ENCODE measurements at regions not wholly inside any gene's neighbourhood (a gene's known extent, or its start where the extent isn't known, plus 50 kb on each side); places are given as distances from the start of the nearest gene placed in this dataset.

GRCh38 chr4:14771504-14772175 is 230.6 kb upstream of the CPEB2 start:
- H3K79me2 ChIP-seq (ENCODE audit: control insufficient read depth, insufficient read depth, low read length), result no peaks in the 10 kb centered on the region
- DNase-seq (ENCODE audit: low read depth, low spot score) (peak; percentile 59), FAIRE-seq (no peak)
- H3K9ac ChIP-seq (ENCODE audit: control insufficient read depth, extremely low read depth, insufficient read depth, low read length), result peak overlapping the region; percentile 46
- no peaks in the 10 kb centered on the region for H3K27me3 ChIP-seq (ENCODE audit: control insufficient read depth, extremely low read depth, insufficient read depth, low read length)
- H4K20me1 ChIP-seq (ENCODE audit: control insufficient read depth, extremely low read depth, insufficient read depth, low read length), result no peaks in the 10 kb centered on the region
- H2AFZ ChIP-seq (ENCODE audit: control insufficient read depth, low read length), result no peak overlapping the region
- H3K4me1 ChIP-seq (ENCODE audit: control insufficient read depth, extremely low read depth, insufficient read depth, low read length), result peaks cover 26% of the 10 kb centered on the region
- peak overlapping the region; percentile 86 for H3K27ac ChIP-seq (ENCODE audit: control insufficient read depth, insufficient read depth, low read length)
- no peaks in the 10 kb centered on the region for H3K36me3 ChIP-seq (ENCODE audit: control insufficient read depth in 2 of 2, extremely low read depth in 1 of 2, insufficient read depth in 2 of 2, low read length in 2 of 2)
- dilution Hi-C loops (cut with MboI; ENCODE audit: extremely low pct_ligation_motif_present, low sequenced_read_pairs), result no loop called here
- peak overlapping the region; percentile 49 for H3K4me2 ChIP-seq (ENCODE audit: control insufficient read depth, extremely low read depth, insufficient read depth, low read depth, low read length)
- no peak overlapping the region for H3K4me3 ChIP-seq (ENCODE audit: control insufficient read depth in 2 of 3, extremely low read depth in 1 of 3, insufficient read depth in 2 of 3, low read depth in 1 of 3, low read length in 3 of 3)
- no peaks in the 10 kb centered on the region for H3K9me3 ChIP-seq (ENCODE audit: control insufficient read depth, low read depth, low read length)
- TF ChIP-seq CTCF (optimal IDR thresholded peaks at IDR 0.05 in 1 of 3, IDR thresholded peaks at IDR 0.05 in 1 of 3, conservative IDR thresholded peaks at IDR 0.05 in 1 of 3; ENCODE audit: extremely low read depth in 1 of 3, insufficient read depth in 2 of 3, low read length in 3 of 3) (no peak), EZH2 (IDR thresholded peaks at IDR 0.05; ENCODE audit: low read length) (no peak)
- H3K9me1 ChIP-seq (ENCODE audit: control insufficient read depth, extremely low read depth, insufficient read depth, low read length), result no peaks in the 10 kb centered on the region

GRCh38 chr4:14772388-14772787 is 229.9 kb upstream of the CPEB2 start:
- DNase-seq (ENCODE audit: low read depth, low spot score) (no peak), FAIRE-seq (no peak)
- H3K79me2 ChIP-seq (ENCODE audit: control insufficient read depth, insufficient read depth, low read length), result no peaks in the 10 kb centered on the region
- no peaks in the 10 kb centered on the region for H3K9me3 ChIP-seq (ENCODE audit: control insufficient read depth, low read depth, low read length)
- H4K20me1 ChIP-seq (ENCODE audit: control insufficient read depth, extremely low read depth, insufficient read depth, low read length), result no peaks in the 10 kb centered on the region
- H3K27me3 ChIP-seq (ENCODE audit: control insufficient read depth, extremely low read depth, insufficient read depth, low read length), result no peaks in the 10 kb centered on the region
- H3K4me3 ChIP-seq (ENCODE audit: control insufficient read depth in 2 of 3, extremely low read depth in 1 of 3, insufficient read depth in 2 of 3, low read depth in 1 of 3, low read length in 3 of 3), result no peak overlapping the region
- no peaks in the 10 kb centered on the region for H3K9me1 ChIP-seq (ENCODE audit: control insufficient read depth, extremely low read depth, insufficient read depth, low read length)
- no peak overlapping the region for H3K9ac ChIP-seq (ENCODE audit: control insufficient read depth, extremely low read depth, insufficient read depth, low read length)
- TF ChIP-seq CTCF (optimal IDR thresholded peaks at IDR 0.05 in 1 of 3, IDR thresholded peaks at IDR 0.05 in 1 of 3, conservative IDR thresholded peaks at IDR 0.05 in 1 of 3; ENCODE audit: extremely low read depth in 1 of 3, insufficient read depth in 2 of 3, low read length in 3 of 3) (no peak), EZH2 (IDR thresholded peaks at IDR 0.05; ENCODE audit: low read length) (no peak)
- H3K36me3 ChIP-seq (ENCODE audit: control insufficient read depth in 2 of 2, extremely low read depth in 1 of 2, insufficient read depth in 2 of 2, low read length in 2 of 2), result no peaks in the 10 kb centered on the region
- H3K4me2 ChIP-seq (ENCODE audit: control insufficient read depth, extremely low read depth, insufficient read depth, low read depth, low read length), result no peak overlapping the region
- H3K27ac ChIP-seq (ENCODE audit: control insufficient read depth, insufficient read depth, low read length), result peak overlapping the region; percentile 86
- H2AFZ ChIP-seq (ENCODE audit: control insufficient read depth, low read length), result no peak overlapping the region
- peaks cover 26% of the 10 kb centered on the region for H3K4me1 ChIP-seq (ENCODE audit: control insufficient read depth, extremely low read depth, insufficient read depth, low read length)
- dilution Hi-C loops (cut with MboI; ENCODE audit: extremely low pct_ligation_motif_present, low sequenced_read_pairs), result no loop called here
